Calu3 (cell line): ENCODE measurements at regions not wholly inside any gene's neighbourhood (a gene's known extent, or its start where the extent isn't known, plus 50 kb on each side); places are given as distances from the start of the nearest gene placed in this dataset.

Experiments used
- BruUV-seq: library from RNA; stranded (reverse); fragments of 400-500 nt; replicated peaks from 2 replicates; lab custom pipeline; 2021; lab: Mats Ljungman, UMichigan
- CTCF ChIA-PET: fragments of 300-600 bp; sonication (Branson Sonifier 250); formaldehyde crosslinking; loops from one replicate; lab custom pipeline; 2022; ENCODE audit warnings: antibody characterized with exemption; lab: Charles Lee
- DNase-seq: peaks from one replicate; pipeline ENCODE4 v3.0.0; 2022
- H3K27ac Mint-ChIP-seq: one replicate; pipeline ENCODE4 v1.8.0; 2022; ENCODE audit warnings: mixed read lengths; ENCODE audit not compliant: unreplicated experiment
- H3K27me3 Mint-ChIP-seq: one replicate; pipeline ENCODE4 v1.8.0; 2022; ENCODE audit warnings: mixed read lengths; ENCODE audit not compliant: unreplicated experiment
- H3K36me3 Mint-ChIP-seq: one replicate; pipeline ENCODE4 v1.8.0; 2022; ENCODE audit warnings: mild to moderate bottlenecking, moderate library complexity, mixed read lengths; ENCODE audit not compliant: insufficient read depth, unreplicated experiment
- H3K4me1 Mint-ChIP-seq: one replicate; pipeline ENCODE4 v1.8.0; 2022; ENCODE audit warnings: mild to moderate bottlenecking, low read depth, mixed read lengths; ENCODE audit not compliant: unreplicated experiment
- H3K4me3 Mint-ChIP-seq: one replicate; pipeline ENCODE4 v1.8.0; 2022; ENCODE audit warnings: mild to moderate bottlenecking, low read depth, moderate library complexity, mixed read lengths; ENCODE audit not compliant: unreplicated experiment
- H3K9me3 Mint-ChIP-seq: one replicate; pipeline ENCODE4 v1.8.0; 2022; ENCODE audit warnings: low read depth, mixed read lengths; ENCODE audit not compliant: unreplicated experiment
- CTCF ChIP-seq: fragments of 200-600 bp; IDR thresholded peaks from one replicate; pipeline ENCODE4 v1.8.0; 2022; ENCODE audit warnings: antibody characterized with exemption; ENCODE audit not compliant: unreplicated experiment
- intact Hi-C: fragments of 100-400 bp; cut with micrococcal nuclease; formaldehyde crosslinking; loops from one replicate; pipeline ENCODE4 v1.10.0; 2022; ENCODE audit not compliant: unreplicated experiment

- no peak overlapping the region for H3K27ac Mint-ChIP-seq
Observed at GRCh38 chr4:102428122-102428521, 73.0 kb upstream of the NFKB1 start.

GRCh38 chr4:102429553-102429952 lies 71.6 kb upstream of the NFKB1 start:
- peaks cover 16% of the 10 kb centered on the region for H3K4me1 Mint-ChIP-seq
- no peaks in the 10 kb centered on the region for H3K27me3 Mint-ChIP-seq
- no peak overlapping the region for H3K27ac Mint-ChIP-seq
- H3K4me3 Mint-ChIP-seq: no peak overlapping the region
- intact Hi-C loops: no loop called here
- no peak for TF ChIP-seq CTCF
- DNase-seq: no peak
- BruUV-seq: no TSS peak
- peaks cover 6% of the 10 kb centered on the region for H3K36me3 Mint-ChIP-seq
- no peaks in the 10 kb centered on the region for H3K9me3 Mint-ChIP-seq
- CTCF ChIA-PET: no interaction called here

More at GRCh38 chr4:102428122-102428521, 73.0 kb upstream of the NFKB1 start:
- peaks cover 6% of the 10 kb centered on the region for H3K36me3 Mint-ChIP-seq
- no peak overlapping the region for H3K4me3 Mint-ChIP-seq
- no peak for TF ChIP-seq CTCF
- intact Hi-C loops: no loop called here
- no peaks in the 10 kb centered on the region for H3K9me3 Mint-ChIP-seq
- BruUV-seq: no TSS peak
- H3K27me3 Mint-ChIP-seq: no peaks in the 10 kb centered on the region
- H3K4me1 Mint-ChIP-seq: peaks cover 16% of the 10 kb centered on the region
- DNase-seq: no peak
- CTCF ChIA-PET: no interaction called here

GRCh38 chr4:102430461-102430910 lies 70.7 kb upstream of the NFKB1 start:
- BruUV-seq: no TSS peak
- intact Hi-C loops: loop anchor here (5.0 kb wide), 2 partner anchors 577 to 667 kb away; partner anchors contain the start of gene BDH2
- Mint-ChIP-seq H3K4me1 (peaks cover 16% of the 10 kb centered on the region), H3K27me3 (no peaks in the 10 kb centered on the region), H3K9me3 (no peaks in the 10 kb centered on the region), H3K4me3 (peak overlapping the region; percentile 66), H3K36me3 (peaks cover 6% of the 10 kb centered on the region), H3K27ac (no peak overlapping the region)
- no peak for DNase-seq
- no peak for TF ChIP-seq CTCF
- CTCF ChIA-PET: interaction anchor here (0.6 to 1.2 kb wide), 10 partner anchors 9 to 1078 kb away, joined by 3 to 7 read pairs (median 3); partner anchors contain the start of gene SLC39A8

- no peak for TF ChIP-seq CTCF
- no TSS peak for BruUV-seq
- Mint-ChIP-seq H3K9me3 (no peaks in the 10 kb centered on the region), H3K27ac (no peak overlapping the region), H3K4me1 (peaks cover 16% of the 10 kb centered on the region), H3K4me3 (peak overlapping the region; percentile 66), H3K27me3 (no peaks in the 10 kb centered on the region), H3K36me3 (peaks cover 6% of the 10 kb centered on the region)
- CTCF ChIA-PET: no interaction called here
- intact Hi-C loops: loop anchor here (1.0 to 5.0 kb wide), 3 partner anchors 86 to 666 kb away; partner anchors contain the start of genes BDH2 and SLC39A8
- no peak for DNase-seq
Observed at GRCh38 chr4:102431608-102431961, 69.6 kb upstream of the NFKB1 start.
